ENCODE measurements at regions not wholly inside any gene's neighbourhood (a gene's known extent, or its start where the extent isn't known, plus 50 kb on each side); places are given as distances from the start of the nearest gene placed in this dataset.

GRCh38 chr5:175129121-175129520 lies 314.9 kb downstream of the DRD1 start:
- no peaks in the 10 kb centered on the region for H3K27me3 ChIP-seq (ENCODE audit: control insufficient read depth in 2 of 2, insufficient read depth in 2 of 2, low read length in 2 of 2)
- H3K36me3 ChIP-seq (ENCODE audit: control insufficient read depth in 2 of 2, insufficient read depth in 2 of 2, low read length in 2 of 2): no peaks in the 10 kb centered on the region
- no peak overlapping the region for H3K9ac ChIP-seq (ENCODE audit: low read depth in 1 of 2, low read length in 2 of 2)
- no peak overlapping the region for H3K27ac ChIP-seq (ENCODE audit: low read depth in 2 of 2, low read length in 2 of 2)
- no peak overlapping the region for H3K4me3 ChIP-seq (ENCODE audit: low read length in 2 of 2)
- no peaks in the 10 kb centered on the region for H3K9me3 ChIP-seq (ENCODE audit: control insufficient read depth in 2 of 2, low read length in 2 of 2)
- no peaks in the 10 kb centered on the region for H3K4me1 ChIP-seq (ENCODE audit: control insufficient read depth in 2 of 2, insufficient read depth in 2 of 2, low read length in 2 of 2)

- Histone ChIP-seq H3K36me3 (ENCODE audit: control insufficient read depth in 2 of 2, insufficient read depth in 2 of 2, low read length in 2 of 2) (no peaks in the 10 kb centered on the region), H3K9me3 (ENCODE audit: control insufficient read depth in 2 of 2, low read length in 2 of 2) (no peaks in the 10 kb centered on the region), H3K4me3 (ENCODE audit: low read length in 2 of 2) (no peak overlapping the region), H3K9ac (ENCODE audit: low read depth in 1 of 2, low read length in 2 of 2) (no peak overlapping the region), H3K4me1 (ENCODE audit: control insufficient read depth in 2 of 2, insufficient read depth in 2 of 2, low read length in 2 of 2) (no peaks in the 10 kb centered on the region), H3K27ac (ENCODE audit: low read depth in 2 of 2, low read length in 2 of 2) (no peak overlapping the region), H3K27me3 (ENCODE audit: control insufficient read depth in 2 of 2, insufficient read depth in 2 of 2, low read length in 2 of 2) (no peaks in the 10 kb centered on the region)
Observed at GRCh38 chr5:175124821-175125220, 319.2 kb downstream of the DRD1 start.

- H3K36me3 ChIP-seq (ENCODE audit: control insufficient read depth in 2 of 2, insufficient read depth in 2 of 2, low read length in 2 of 2): no peaks in the 10 kb centered on the region
- no peak overlapping the region for H3K9ac ChIP-seq (ENCODE audit: low read depth in 1 of 2, low read length in 2 of 2)
- no peaks in the 10 kb centered on the region for H3K9me3 ChIP-seq (ENCODE audit: control insufficient read depth in 2 of 2, low read length in 2 of 2)
- H3K27me3 ChIP-seq (ENCODE audit: control insufficient read depth in 2 of 2, insufficient read depth in 2 of 2, low read length in 2 of 2): no peaks in the 10 kb centered on the region
- H3K27ac ChIP-seq (ENCODE audit: low read depth in 2 of 2, low read length in 2 of 2): no peak overlapping the region
- no peaks in the 10 kb centered on the region for H3K4me1 ChIP-seq (ENCODE audit: control insufficient read depth in 2 of 2, insufficient read depth in 2 of 2, low read length in 2 of 2)
- H3K4me3 ChIP-seq (ENCODE audit: low read length in 2 of 2): no peak overlapping the region
Observed at GRCh38 chr5:175124251-175124813, 319.6 kb downstream of the DRD1 start.

- no peaks in the 10 kb centered on the region for H3K9me3 ChIP-seq (ENCODE audit: control insufficient read depth in 2 of 2, low read length in 2 of 2)
- H3K27ac ChIP-seq (ENCODE audit: low read depth in 2 of 2, low read length in 2 of 2): no peak overlapping the region
- H3K4me1 ChIP-seq (ENCODE audit: control insufficient read depth in 2 of 2, insufficient read depth in 2 of 2, low read length in 2 of 2): no peaks in the 10 kb centered on the region
- no peak overlapping the region for H3K9ac ChIP-seq (ENCODE audit: low read depth in 1 of 2, low read length in 2 of 2)
- no peaks in the 10 kb centered on the region for H3K36me3 ChIP-seq (ENCODE audit: control insufficient read depth in 2 of 2, insufficient read depth in 2 of 2, low read length in 2 of 2)
- no peaks in the 10 kb centered on the region for H3K27me3 ChIP-seq (ENCODE audit: control insufficient read depth in 2 of 2, insufficient read depth in 2 of 2, low read length in 2 of 2)
- no peak overlapping the region for H3K4me3 ChIP-seq (ENCODE audit: low read length in 2 of 2)
Observed at GRCh38 chr5:175123542-175123941, 320.4 kb downstream of the DRD1 start.

- Histone ChIP-seq H3K27ac (ENCODE audit: low read depth in 2 of 2, low read length in 2 of 2) (no peak overlapping the region), H3K9ac (ENCODE audit: low read depth in 1 of 2, low read length in 2 of 2) (no peak overlapping the region), H3K27me3 (ENCODE audit: control insufficient read depth in 2 of 2, insufficient read depth in 2 of 2, low read length in 2 of 2) (no peaks in the 10 kb centered on the region), H3K4me1 (ENCODE audit: control insufficient read depth in 2 of 2, insufficient read depth in 2 of 2, low read length in 2 of 2) (no peaks in the 10 kb centered on the region), H3K9me3 (ENCODE audit: control insufficient read depth in 2 of 2, low read length in 2 of 2) (no peaks in the 10 kb centered on the region), H3K36me3 (ENCODE audit: control insufficient read depth in 2 of 2, insufficient read depth in 2 of 2, low read length in 2 of 2) (no peaks in the 10 kb centered on the region), H3K4me3 (ENCODE audit: low read length in 2 of 2) (no peak overlapping the region)
Observed at GRCh38 chr5:175121457-175121856, 322.5 kb downstream of the DRD1 start.

GRCh38 chr5:175120412-175120811 lies 323.6 kb downstream of the DRD1 start:
- H3K36me3 ChIP-seq (ENCODE audit: control insufficient read depth in 2 of 2, insufficient read depth in 2 of 2, low read length in 2 of 2): no peaks in the 10 kb centered on the region
- no peak overlapping the region for H3K9ac ChIP-seq (ENCODE audit: low read depth in 1 of 2, low read length in 2 of 2)
- no peaks in the 10 kb centered on the region for H3K27me3 ChIP-seq (ENCODE audit: control insufficient read depth in 2 of 2, insufficient read depth in 2 of 2, low read length in 2 of 2)
- no peak overlapping the region for H3K27ac ChIP-seq (ENCODE audit: low read depth in 2 of 2, low read length in 2 of 2)
- H3K4me3 ChIP-seq (ENCODE audit: low read length in 2 of 2): no peak overlapping the region
- H3K4me1 ChIP-seq (ENCODE audit: control insufficient read depth in 2 of 2, insufficient read depth in 2 of 2, low read length in 2 of 2): no peaks in the 10 kb centered on the region
- H3K9me3 ChIP-seq (ENCODE audit: control insufficient read depth in 2 of 2, low read length in 2 of 2): no peaks in the 10 kb centered on the region

GRCh38 chr5:175118700-175119309 lies 325.2 kb downstream of the DRD1 start:
- H3K4me3 ChIP-seq (ENCODE audit: low read length in 2 of 2): no peak overlapping the region
- H3K9me3 ChIP-seq (ENCODE audit: control insufficient read depth in 2 of 2, low read length in 2 of 2): no peaks in the 10 kb centered on the region
- no peaks in the 10 kb centered on the region for H3K36me3 ChIP-seq (ENCODE audit: control insufficient read depth in 2 of 2, insufficient read depth in 2 of 2, low read length in 2 of 2)
- no peaks in the 10 kb centered on the region for H3K4me1 ChIP-seq (ENCODE audit: control insufficient read depth in 2 of 2, insufficient read depth in 2 of 2, low read length in 2 of 2)
- no peaks in the 10 kb centered on the region for H3K27me3 ChIP-seq (ENCODE audit: control insufficient read depth in 2 of 2, insufficient read depth in 2 of 2, low read length in 2 of 2)
- no peak overlapping the region for H3K27ac ChIP-seq (ENCODE audit: low read depth in 2 of 2, low read length in 2 of 2)
- no peak overlapping the region for H3K9ac ChIP-seq (ENCODE audit: low read depth in 1 of 2, low read length in 2 of 2)

- Histone ChIP-seq H3K9me3 (ENCODE audit: control insufficient read depth in 2 of 2, low read length in 2 of 2) (no peaks in the 10 kb centered on the region), H3K4me3 (ENCODE audit: low read length in 2 of 2) (no peak overlapping the region), H3K36me3 (ENCODE audit: control insufficient read depth in 2 of 2, insufficient read depth in 2 of 2, low read length in 2 of 2) (no peaks in the 10 kb centered on the region), H3K27ac (ENCODE audit: low read depth in 2 of 2, low read length in 2 of 2) (no peak overlapping the region), H3K9ac (ENCODE audit: low read depth in 1 of 2, low read length in 2 of 2) (no peak overlapping the region), H3K27me3 (ENCODE audit: control insufficient read depth in 2 of 2, insufficient read depth in 2 of 2, low read length in 2 of 2) (no peaks in the 10 kb centered on the region), H3K4me1 (ENCODE audit: control insufficient read depth in 2 of 2, insufficient read depth in 2 of 2, low read length in 2 of 2) (no peaks in the 10 kb centered on the region)
Observed at GRCh38 chr5:175116466-175117048, 327.4 kb downstream of the DRD1 start.

GRCh38 chr5:175115831-175116230 lies 328.2 kb downstream of the DRD1 start:
- H3K27me3 ChIP-seq (ENCODE audit: control insufficient read depth in 2 of 2, insufficient read depth in 2 of 2, low read length in 2 of 2): no peaks in the 10 kb centered on the region
- H3K27ac ChIP-seq (ENCODE audit: low read depth in 2 of 2, low read length in 2 of 2): no peak overlapping the region
- no peak overlapping the region for H3K9ac ChIP-seq (ENCODE audit: low read depth in 1 of 2, low read length in 2 of 2)
- H3K9me3 ChIP-seq (ENCODE audit: control insufficient read depth in 2 of 2, low read length in 2 of 2): no peaks in the 10 kb centered on the region
- H3K36me3 ChIP-seq (ENCODE audit: control insufficient read depth in 2 of 2, insufficient read depth in 2 of 2, low read length in 2 of 2): no peaks in the 10 kb centered on the region
- H3K4me1 ChIP-seq (ENCODE audit: control insufficient read depth in 2 of 2, insufficient read depth in 2 of 2, low read length in 2 of 2): no peaks in the 10 kb centered on the region
- no peak overlapping the region for H3K4me3 ChIP-seq (ENCODE audit: low read length in 2 of 2)

GRCh38 chr5:175113947-175114346 lies 330.0 kb downstream of the DRD1 start:
- H3K36me3 ChIP-seq (ENCODE audit: control insufficient read depth in 2 of 2, insufficient read depth in 2 of 2, low read length in 2 of 2): no peaks in the 10 kb centered on the region
- no peaks in the 10 kb centered on the region for H3K9me3 ChIP-seq (ENCODE audit: control insufficient read depth in 2 of 2, low read length in 2 of 2)

More at GRCh38 chr5:175113947-175114346, 330.0 kb downstream of the DRD1 start:
- H3K9ac ChIP-seq (ENCODE audit: low read depth in 1 of 2, low read length in 2 of 2): no peak overlapping the region
- no peaks in the 10 kb centered on the region for H3K4me1 ChIP-seq (ENCODE audit: control insufficient read depth in 2 of 2, insufficient read depth in 2 of 2, low read length in 2 of 2)
- no peak overlapping the region for H3K27ac ChIP-seq (ENCODE audit: low read depth in 2 of 2, low read length in 2 of 2)
- H3K4me3 ChIP-seq (ENCODE audit: low read length in 2 of 2): no peak overlapping the region
- no peaks in the 10 kb centered on the region for H3K27me3 ChIP-seq (ENCODE audit: control insufficient read depth in 2 of 2, insufficient read depth in 2 of 2, low read length in 2 of 2)
